ENCODE measurements at regions not wholly inside any gene's neighbourhood (a gene's known extent, or its start where the extent isn't known, plus 50 kb on each side); places are given as distances from the start of the nearest gene placed in this dataset.

- no peaks in the 10 kb centered on the region for H3K79me1 ChIP-seq (ENCODE audit: low read depth, low read length)
- H3K23ac ChIP-seq (ENCODE audit: insufficient read length) = no peak overlapping the region
- TF ChIP-seq ATF2 (IDR thresholded peaks at IDR 0.05; ENCODE audit: low read length) = no peak
- TF ChIP-seq CBX5 (IDR thresholded peaks at IDR 0.05; ENCODE audit: low read depth, low read length) = no peak
- no peak for TF ChIP-seq EZH2 (IDR thresholded peaks at IDR 0.05; ENCODE audit: low read depth, low read length, severe bottlenecking)
- TF ChIP-seq RBBP5 (IDR thresholded peaks at IDR 0.05; ENCODE audit: borderline replicate concordance, low read depth, low read length) = no peak
- TF ChIP-seq MAX (IDR thresholded peaks at IDR 0.05) = no peak
- no peak for TF ChIP-seq POLR2AphosphoS5 (IDR thresholded peaks at IDR 0.05; ENCODE audit: low read depth, low read length)
- no peak for TF ChIP-seq POU5F1 (IDR thresholded peaks at IDR 0.05; ENCODE audit: low read depth, low read length)
- TF ChIP-seq JUN (IDR thresholded peaks at IDR 0.05; ENCODE audit: low read depth, low read length) = no peak
- TF ChIP-seq RFX5 (IDR thresholded peaks at IDR 0.05; ENCODE audit: borderline replicate concordance, low read depth, low read length) = no peak
- no peak overlapping the region for H3K18ac ChIP-seq (ENCODE audit: extremely low read depth, low read length)
- ChIA-PET POLR2A (ENCODE audit: partially characterized antibody) (no interaction called here), CTCF (ENCODE audit: partially characterized antibody) (no interaction called here)
- no peak overlapping the region for H2BK5ac ChIP-seq (ENCODE audit: low read depth, low read length)
- H2BK15ac ChIP-seq (ENCODE audit: low read length) = no peak overlapping the region
- no peak overlapping the region for H4K8ac ChIP-seq (ENCODE audit: extremely low read depth, insufficient read depth, low read length)
- H3K4me3 ChIP-seq (ENCODE audit: extremely low read depth in 1 of 4, insufficient read depth in 2 of 4, low read depth in 3 of 4, low read length in 4 of 4) = no peak overlapping the region
- no peak overlapping the region for H3K9ac ChIP-seq (replicated peaks in 1 of 4; ENCODE audit: extremely low read depth in 1 of 4, low read depth in 3 of 4, low read length in 3 of 4)
- H3K4me2 ChIP-seq (ENCODE audit: insufficient read depth in 1 of 2, low read depth in 2 of 2, low read length in 2 of 2) = no peak overlapping the region
- no peak overlapping the region for H3K4ac ChIP-seq (replicated peaks; ENCODE audit: insufficient read length, low read depth, low read length)
- H3K36me3 ChIP-seq (ENCODE audit: control insufficient read depth in 2 of 4, insufficient read depth in 4 of 4, low read length in 3 of 4) = no peaks in the 10 kb centered on the region
- H2AK5ac ChIP-seq (ENCODE audit: low read depth, low read length) = 0 out of 2 replicates have a peak overlapping the region, but pooled peaks have one; percentile 13
- H3K27me3 ChIP-seq (replicated peaks in 1 of 4; ENCODE audit: control insufficient read depth in 3 of 4, extremely low read depth in 1 of 4, insufficient read depth in 3 of 4, low read length in 3 of 4) = peaks cover 0 to 43% (median 25%) of the 10 kb centered on the region in 4 experiments; a peak in 6 of 7 replicates
- no peak overlapping the region for H2AFZ ChIP-seq (ENCODE audit: low read length)
- no peak overlapping the region for H2BK120ac ChIP-seq (replicated peaks; ENCODE audit: low read depth, low read length)
- H3K56ac ChIP-seq (replicated peaks; ENCODE audit: insufficient read length, low read depth, low read length) = no peak overlapping the region
- DNase-seq (ENCODE audit: low read depth in 1 of 2, low spot score in 2 of 2) (no peak), FAIRE-seq (no peak)
- H3K27ac ChIP-seq (ENCODE audit: low read depth, low read length) = no peak overlapping the region
- H2BK12ac ChIP-seq (ENCODE audit: low read depth, low read length) = no peak overlapping the region
- H3K79me2 ChIP-seq (ENCODE audit: control insufficient read depth in 1 of 2, insufficient read depth in 2 of 2, low read length in 2 of 2) = no peaks in the 10 kb centered on the region
- WGBS, 2 experiments (ENCODE audit: extremely low coverage in 1 of 2, insufficient coverage in 1 of 2, insufficient read length in 1 of 2, insufficient replicate concordance in 2 of 2, low coverage in 1 of 2, low lambda C conversion rate in 2 of 2, missing lambda C conversion rate in 1 of 2) = 87% methylated on average over 11 of the region's 11 CpGs; no CpG with 5 or more reads in 1 of the 2 experiments
- no peaks in the 10 kb centered on the region for H3K23me2 ChIP-seq (ENCODE audit: low read depth, low read length)
- H2BK20ac ChIP-seq (ENCODE audit: low read length) = no peak overlapping the region
- no peak overlapping the region for H4K5ac ChIP-seq (ENCODE audit: insufficient read length, low read depth, low read length)
- H4K91ac ChIP-seq (replicated peaks; ENCODE audit: insufficient read length, low read length) = no peak overlapping the region
- H4K20me1 ChIP-seq (replicated peaks in 1 of 2; ENCODE audit: control insufficient read depth in 1 of 2, insufficient read depth in 2 of 2, low read length in 2 of 2) = no peaks in the 10 kb centered on the region
- H3K9me3 ChIP-seq (ENCODE audit: insufficient read depth in 2 of 2, low read depth in 1 of 2, low read length in 1 of 2) = peaks cover 16 to 18% of the 10 kb centered on the region in 2 experiments
- no peaks in the 10 kb centered on the region; a peak in 1 of 7 replicates for H3K4me1 ChIP-seq (replicated peaks in 1 of 4; ENCODE audit: control insufficient read depth in 3 of 4, insufficient read depth in 4 of 4, low read length in 3 of 4)
- no peak overlapping the region for H3K14ac ChIP-seq (ENCODE audit: insufficient read length)
These were observed 188.7 kb downstream of the RTP5 start for GRCh38 chr2:242058116-242058680.

All from H1 (cell line).